Uterus (tissue), 2 donors: ENCODE measurements at regions not wholly inside any gene's neighbourhood (a gene's known extent, or its start where the extent isn't known, plus 50 kb on each side); places are given as distances from the start of the nearest gene placed in this dataset.

Source experiments
- CTCF ChIP-seq, 4 experiments: fragments of 200-600 bp in 2 of 4; fragments of 450-650 bp in 2 of 4; sonication (generic) in 2 of 4; IDR thresholded peaks; one replicate each; pipeline ENCODE4 v1.5.1; 2016 to 2019; ENCODE audit warnings: antibody characterized with exemption in 4 of 4, mild to moderate bottlenecking in 2 of 4, moderate library complexity in 1 of 4
- POLR2A ChIP-seq, 2 donors: fragments of 450-650 bp; IDR thresholded peaks; one replicate each; pipeline ENCODE4 v1.6.1; 2016; ENCODE audit warnings: antibody characterized with exemption in 2 of 2, mild to moderate bottlenecking in 1 of 2, moderate library complexity in 1 of 2

- TF ChIP-seq CTCF (IDR thresholded peaks at IDR 0.05) (no peak), POLR2A (IDR thresholded peaks at IDR 0.05) (no peak)
Measured at GRCh38 chr18:47526147-47526546, 274.7 kb upstream of the SKOR2 start.
